ENCODE measurements at regions not wholly inside any gene's neighbourhood (a gene's known extent, or its start where the extent isn't known, plus 50 kb on each side); places are given as distances from the start of the nearest gene placed in this dataset.
"Not testable (repeated sequence)": the region's sequence is repeated elsewhere in the genome, so short reads cannot be mapped to it uniquely, and the experiment has no call there.

- DNase-seq (ENCODE audit: low read depth in 2 of 3, low spot score in 2 of 3) = no peak
Measured at GRCh38 chr4:175033162-175033561, 115.0 kb downstream of the ADAM29 start.

- DNase-seq (ENCODE audit: low read depth in 2 of 3, low spot score in 2 of 3) = no peak
Measured at GRCh38 chr4:175034007-175034406, 115.8 kb downstream of the ADAM29 start.

GRCh38 chr4:175034986-175035705, 117.0 kb downstream of the ADAM29 start:
- DNase-seq (ENCODE audit: low read depth in 2 of 3, low spot score in 2 of 3) = no peak

GRCh38 chr4:175035905-175036304, 117.7 kb downstream of the ADAM29 start:
- no peak for DNase-seq (ENCODE audit: low read depth in 2 of 3, low spot score in 2 of 3)

DNA sequence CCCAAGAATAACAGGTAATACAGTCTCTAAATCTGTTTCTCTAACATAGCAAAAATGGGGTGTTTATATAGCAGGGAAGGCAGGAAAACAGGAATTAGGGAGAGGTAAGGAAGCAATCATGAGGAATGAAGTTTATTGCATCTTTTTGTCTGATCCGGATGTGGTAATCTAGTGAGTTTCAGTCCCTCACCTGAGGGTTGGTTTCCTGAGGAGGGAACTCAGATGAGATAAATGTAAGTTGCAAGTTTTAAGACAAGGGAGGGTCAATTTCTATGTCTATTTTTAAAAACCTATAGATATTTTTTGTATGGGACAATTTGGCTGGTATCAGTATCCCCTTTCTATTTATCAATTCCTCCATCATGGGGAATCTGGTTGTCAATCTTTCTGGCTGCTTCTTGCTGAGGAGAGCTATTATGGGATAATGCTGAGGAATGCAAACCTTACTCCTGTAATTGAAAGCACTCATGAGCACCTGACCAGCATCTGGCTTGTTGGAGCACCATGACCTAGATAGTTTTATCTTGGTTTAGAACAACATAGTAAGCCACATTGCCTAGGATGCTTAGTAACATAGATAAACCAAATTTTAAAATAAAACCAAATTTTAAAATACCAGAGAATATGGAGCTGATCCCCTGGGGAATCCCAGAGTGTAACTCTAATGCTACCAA, 130.1 kb downstream of the ADAM29 start:
- DNase-seq (ENCODE audit: low read depth in 2 of 3, low spot score in 2 of 3) = no peak

DNA sequence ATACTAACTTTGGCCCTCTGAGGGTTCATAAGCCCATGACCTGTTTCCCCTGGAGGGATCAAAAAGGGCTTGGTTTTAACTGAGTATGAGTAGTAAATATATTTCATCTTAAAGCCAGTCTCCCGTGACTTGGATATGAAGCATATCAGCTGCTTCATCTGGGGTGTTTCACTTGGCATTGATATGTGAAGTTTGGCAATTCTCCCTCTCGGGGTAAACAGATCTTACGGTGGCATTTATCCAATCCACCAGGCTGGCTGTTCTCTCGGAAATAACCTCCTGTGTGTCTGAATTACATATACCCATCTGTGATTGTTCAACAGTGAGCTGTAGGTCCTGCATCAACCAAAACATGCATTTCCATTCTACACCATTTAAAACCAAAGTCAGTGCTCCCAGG, 130.7 kb downstream of the ADAM29 start:
- no peak for DNase-seq (ENCODE audit: low read depth in 2 of 3, low spot score in 2 of 3)

- no peak for DNase-seq (ENCODE audit: low read depth in 2 of 3, low spot score in 2 of 3)
Measured at GRCh38 chr4:175051974-175052373, 133.8 kb downstream of the ADAM29 start.

- DNase-seq (ENCODE audit: low read depth in 2 of 3, low spot score in 2 of 3) = no peak
Measured at GRCh38 chr4:175054980-175055379, 136.8 kb downstream of the ADAM29 start.

- DNase-seq (ENCODE audit: low read depth in 2 of 3, low spot score in 2 of 3) = no peak
Measured at GRCh38 chr4:175062183-175062592, 144.0 kb downstream of the ADAM29 start.

DNA sequence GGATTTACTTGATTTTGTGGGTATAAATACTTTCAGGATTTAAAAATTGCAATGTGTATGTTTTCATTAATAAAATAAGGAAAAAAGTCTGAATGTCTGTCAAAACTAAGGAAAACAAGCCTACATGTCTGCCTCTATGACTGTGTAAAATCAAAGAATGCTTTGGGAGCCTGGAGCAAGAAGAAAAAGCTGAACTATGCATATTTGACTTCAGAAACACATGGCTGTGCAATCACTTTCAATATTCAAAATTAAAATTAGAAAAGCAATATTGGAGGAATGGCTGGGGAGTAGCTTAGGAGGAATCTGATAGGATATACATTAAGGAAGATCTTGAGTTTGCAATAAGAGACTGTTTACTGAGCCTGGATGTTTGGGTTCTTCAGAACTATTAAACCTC, 147.1 kb downstream of the ADAM29 start:
- DNase-seq (ENCODE audit: low read depth in 2 of 3, low spot score in 2 of 3) = no peak

DNA sequence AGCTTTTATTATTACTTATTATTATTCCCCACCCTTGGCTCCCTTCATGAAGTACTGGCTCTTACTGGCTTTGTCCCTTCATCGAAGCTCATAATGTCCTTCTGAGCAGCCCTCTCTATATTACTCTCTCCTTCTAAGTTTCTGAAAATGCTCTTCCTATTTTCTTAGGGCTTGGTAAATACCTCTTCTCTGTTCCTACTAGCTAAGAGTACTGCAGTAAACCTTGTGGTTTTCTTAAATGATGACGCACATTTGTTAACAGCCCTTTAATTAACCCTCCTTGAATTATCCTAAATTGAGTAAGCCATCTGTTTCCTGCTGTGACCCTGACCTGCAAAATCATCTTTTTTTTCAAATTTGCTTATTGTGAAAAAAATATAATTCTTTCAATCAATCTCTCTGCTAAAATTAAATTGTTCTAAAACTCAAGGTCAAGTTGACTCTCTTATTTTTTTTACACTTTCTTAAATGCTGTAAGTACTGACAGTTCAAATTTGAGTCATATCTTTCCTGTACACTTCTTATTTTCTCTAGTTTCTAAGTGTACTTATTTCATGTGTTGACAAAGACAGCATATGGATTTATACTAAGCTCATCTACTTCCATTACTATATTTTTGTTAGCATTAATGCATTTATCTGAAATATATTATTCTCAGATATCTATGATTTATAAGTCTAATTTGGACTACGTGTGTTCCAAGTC, 148.9 kb downstream of the ADAM29 start:
- DNase-seq (ENCODE audit: low read depth in 2 of 3, low spot score in 2 of 3) = no peak

DNA sequence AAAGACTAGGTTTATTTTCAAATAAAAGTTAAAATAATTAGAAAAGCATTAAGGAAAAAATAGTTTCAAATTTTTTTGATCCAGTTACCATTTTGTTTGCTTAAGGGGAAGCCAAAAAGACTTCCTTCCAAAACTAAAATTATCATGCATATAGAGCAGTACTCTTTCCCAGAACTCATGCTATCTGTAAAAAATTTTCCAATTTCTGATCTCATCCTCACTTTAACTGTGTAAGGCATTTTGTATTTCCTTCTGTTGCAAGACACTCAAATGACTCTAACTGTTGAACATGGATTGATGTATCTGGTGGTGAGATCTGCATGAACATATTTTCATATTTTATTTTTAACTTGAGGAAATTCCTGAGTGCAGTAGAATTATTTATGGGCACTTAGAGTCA, 150.1 kb downstream of the ADAM29 start:
- DNase-seq (ENCODE audit: low read depth in 2 of 3, low spot score in 2 of 3) = no peak

DNA sequence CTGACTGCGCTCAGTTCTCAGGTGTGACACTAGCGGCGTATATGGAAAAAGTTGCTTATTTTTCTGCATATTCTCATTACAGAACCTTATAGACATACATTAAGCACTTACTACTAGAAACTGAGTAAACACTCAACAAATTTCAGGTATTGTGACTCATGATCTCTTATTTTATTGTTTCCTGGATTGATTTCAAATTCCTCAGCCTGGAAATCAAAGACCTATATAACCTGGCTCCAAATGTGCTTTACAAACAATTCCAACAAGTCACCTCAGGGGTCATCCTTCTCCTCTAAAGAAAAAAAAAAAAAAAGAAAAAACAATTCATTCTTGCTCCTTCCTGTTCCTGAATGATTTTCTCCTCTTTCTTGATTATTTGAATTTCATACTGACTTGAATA, 152.3 kb downstream of the ADAM29 start:
- DNase-seq (ENCODE audit: low read depth in 2 of 3, low spot score in 2 of 3) = no peak

- DNase-seq (ENCODE audit: low read depth in 2 of 3, low spot score in 2 of 3) = no peak
Measured at GRCh38 chr4:175071123-175071522, 153.0 kb downstream of the ADAM29 start.

DNA sequence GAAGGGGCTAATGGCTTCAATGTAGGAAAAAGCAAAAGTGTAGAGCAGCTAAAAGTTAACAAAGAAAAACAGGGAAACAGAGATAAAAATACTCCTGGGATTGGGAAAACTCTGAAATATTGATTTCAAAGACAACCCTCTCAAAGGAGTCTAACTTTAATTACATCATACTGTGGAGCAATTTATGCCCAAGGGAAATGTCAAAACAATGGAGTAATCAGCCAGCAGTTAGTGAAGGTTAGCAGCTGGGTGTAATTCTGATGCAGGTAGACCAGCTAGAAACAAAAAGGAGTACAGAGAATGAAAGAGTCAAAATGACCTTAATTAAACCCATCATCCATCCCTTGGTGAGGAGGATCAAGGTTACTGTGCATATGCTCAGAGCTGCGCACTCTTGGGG, 169.0 kb downstream of the ADAM29 start:
- DNase-seq (ENCODE audit: low read depth in 2 of 3, low spot score in 2 of 3) = no peak

GRCh38 chr4:175090116-175090515, 172.0 kb downstream of the ADAM29 start:
- DNase-seq (ENCODE audit: low read depth in 2 of 3, low spot score in 2 of 3) = no peak

DNA sequence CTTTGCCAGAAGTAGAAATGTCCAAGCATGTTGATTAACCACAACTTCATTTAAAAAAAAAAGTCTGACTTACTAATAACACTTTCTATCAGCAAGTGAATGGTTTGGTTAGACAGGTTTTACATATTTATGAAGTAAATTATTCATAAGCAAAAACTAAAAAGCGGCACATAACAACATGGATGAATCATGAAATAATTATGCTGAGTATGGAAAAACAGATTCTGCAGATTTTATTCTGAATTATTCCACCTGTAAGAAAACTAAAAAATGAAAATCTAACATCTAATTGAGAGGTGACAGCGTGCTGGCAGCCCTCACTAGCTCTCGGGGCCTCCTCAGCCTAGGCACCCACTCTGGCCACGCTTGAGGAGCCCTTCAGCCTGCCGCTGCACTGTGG, 173.5 kb downstream of the ADAM29 start:
- no peak for DNase-seq (ENCODE audit: low read depth in 2 of 3, low spot score in 2 of 3)

- DNase-seq (ENCODE audit: low read depth in 2 of 3, low spot score in 2 of 3) = no peak
Measured at GRCh38 chr4:175092114-175092513, 174.0 kb downstream of the ADAM29 start.

DNA sequence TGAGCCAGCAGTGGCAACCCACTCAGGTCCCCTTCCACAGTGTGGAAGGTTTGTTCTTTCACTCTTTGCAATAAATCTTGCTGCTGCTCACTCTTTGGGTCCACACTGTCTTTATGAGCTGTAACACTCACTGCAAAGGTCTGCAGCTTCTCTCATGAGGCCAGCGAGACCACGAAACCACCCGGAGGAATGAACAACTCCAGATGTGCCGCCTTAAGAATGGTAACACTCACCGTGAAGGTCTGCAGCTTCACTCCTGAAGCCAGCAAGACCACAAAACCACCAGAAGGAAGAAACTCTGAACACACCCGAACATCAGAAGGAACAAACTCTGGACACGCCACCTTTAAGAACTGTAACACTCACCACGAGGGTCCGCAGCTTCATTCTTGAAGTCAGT, 174.9 kb downstream of the ADAM29 start:
- not testable (repeated sequence) for DNase-seq (ENCODE audit: low read depth in 2 of 3, low spot score in 2 of 3)

GRCh38 chr4:175103403-175103802, 185.2 kb downstream of the ADAM29 start:
- DNase-seq (ENCODE audit: low read depth in 2 of 3, low spot score in 2 of 3) = no peak

GRCh38 chr4:175106301-175106700, 188.1 kb downstream of the ADAM29 start:
- DNase-seq (ENCODE audit: low read depth in 2 of 3, low spot score in 2 of 3) = no peak

DNA sequence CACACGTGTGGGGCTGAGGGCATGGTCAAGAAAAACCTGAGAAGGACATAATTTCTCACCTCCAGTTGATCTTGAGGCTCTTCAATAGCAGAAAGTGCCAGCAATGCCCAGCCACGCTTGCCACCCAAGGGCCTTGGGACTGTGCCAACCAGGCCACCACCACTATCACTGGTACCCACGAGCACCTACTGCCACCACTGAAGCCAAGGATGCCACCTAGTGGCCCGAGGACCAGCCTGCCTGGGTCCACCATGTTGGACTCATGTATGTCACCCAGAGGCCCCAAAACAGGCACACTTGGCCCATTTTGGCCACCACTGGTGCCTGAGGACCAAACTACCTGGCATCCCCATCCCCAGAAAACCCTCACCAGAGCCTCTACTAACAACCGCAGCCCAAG, 191.8 kb downstream of the ADAM29 start:
- DNase-seq (ENCODE audit: low read depth in 2 of 3, low spot score in 2 of 3) = no peak
